GM21576 (cell line): ENCODE measurements at regions not wholly inside any gene's neighbourhood (a gene's known extent, or its start where the extent isn't known, plus 50 kb on each side); places are given as distances from the start of the nearest gene placed in this dataset.

Experiments
- ATAC-seq: cut with Tn5 transposase; IDR thresholded peaks from one replicate; pipeline ENCODE4 v1.9.1; 2021; ENCODE audit warnings: mild to moderate bottlenecking, moderate library complexity; ENCODE audit not compliant: unreplicated experiment

DNA sequence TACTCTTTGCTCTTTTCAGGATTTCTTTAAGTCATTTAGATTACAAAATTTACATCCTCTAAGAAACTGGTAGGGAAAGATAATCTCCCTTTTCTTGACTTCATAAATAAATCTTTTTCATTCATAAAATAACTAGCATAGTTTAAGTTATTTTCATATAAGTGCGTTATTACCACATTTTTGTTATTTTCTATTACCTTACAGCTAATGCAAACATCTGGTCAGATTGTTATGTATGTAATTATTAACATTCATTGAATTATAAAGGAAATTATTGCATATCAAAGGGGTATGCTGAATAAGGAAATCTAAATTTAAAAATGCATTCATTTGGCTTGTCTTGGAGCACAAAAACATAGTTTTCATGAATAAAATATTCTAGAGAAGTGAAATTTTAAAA is 55.3 kb upstream of the SLITRK1 start:
- ATAC-seq: no peak

GRCh38 chr13:83935566-83935965 is 53.3 kb upstream of the SLITRK1 start:
- ATAC-seq: no peak
